H1 (cell line): ENCODE measurements at regions not wholly inside any gene's neighbourhood (a gene's known extent, or its start where the extent isn't known, plus 50 kb on each side); places are given as distances from the start of the nearest gene placed in this dataset.

ENCODE experiments used
- JUN ChIP-seq: IDR thresholded peaks from 2 replicates; pipeline ENCODE4 v1.6.1; 2011; ENCODE audit warnings: low read depth, mild to moderate bottlenecking, improper control_type of control experiment, low read length
- POLR2A ChIP-seq, 2 experiments: IDR thresholded peaks; 1 replicate in 1 of 2; 2 replicates in 1 of 2; pipeline ENCODE4 v1.6.1; 2011; ENCODE audit warnings: low read depth in 2 of 2, low read length in 2 of 2, mild to moderate bottlenecking in 2 of 2; ENCODE audit errors: control extremely low read depth in 1 of 2
- POLR2AphosphoS5 ChIP-seq: IDR thresholded peaks from 2 replicates; pipeline ENCODE4 v1.6.1; 2011; ENCODE audit warnings: low read depth, low read length
- YY1 ChIP-seq: IDR thresholded peaks from 2 replicates; pipeline ENCODE4 v1.6.1; 2011; ENCODE audit warnings: low read depth, mild to moderate bottlenecking, low read length
- TF ChIP-seq, protein P1 (sequence below): IDR thresholded peaks from 2 replicates; pipeline ENCODE4 v1.6.1; 2012; ENCODE audit warnings: inconsistent platforms
- TF ChIP-seq, protein P2 (sequence below), 3 experiments: IDR thresholded peaks; 1 replicate in 2 of 3; 2 replicates in 1 of 3; pipeline versions ENCODE4 v1.5.1 to v1.6.1; 2011; ENCODE audit warnings: low read length in 3 of 3, mild to moderate bottlenecking in 3 of 3, inconsistent platforms in 2 of 3, low read depth in 1 of 3, moderate library complexity in 1 of 3; ENCODE audit not compliant: insufficient read depth in 1 of 3; ENCODE audit errors: control extremely low read depth in 1 of 3

DNA sequence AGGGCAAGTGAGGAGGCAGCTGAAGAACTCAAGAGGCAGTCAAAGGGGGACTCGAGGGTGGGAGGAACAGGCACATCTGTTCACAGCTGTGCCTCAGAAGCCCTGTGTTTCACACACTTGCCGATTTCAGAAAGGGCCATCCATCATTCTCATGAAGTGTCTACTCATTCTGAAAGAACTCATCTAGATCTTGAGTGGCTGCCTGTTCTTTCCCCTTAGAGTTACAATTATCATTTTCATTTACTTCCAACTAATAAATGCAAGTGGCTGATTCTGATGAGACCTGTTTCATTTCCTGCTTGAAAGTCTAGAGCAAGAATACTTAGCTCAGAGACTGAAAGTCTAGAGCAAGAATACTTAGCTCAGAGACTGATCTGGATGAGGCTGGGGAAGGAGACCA lies 1145.1 kb downstream of the UQCRFS1 start:
- TF ChIP-seq, protein P1, sequence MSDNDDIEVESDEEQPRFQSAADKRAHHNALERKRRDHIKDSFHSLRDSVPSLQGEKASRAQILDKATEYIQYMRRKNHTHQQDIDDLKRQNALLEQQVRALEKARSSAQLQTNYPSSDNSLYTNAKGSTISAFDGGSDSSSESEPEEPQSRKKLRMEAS = no peak
- TF ChIP-seq, protein P2, sequence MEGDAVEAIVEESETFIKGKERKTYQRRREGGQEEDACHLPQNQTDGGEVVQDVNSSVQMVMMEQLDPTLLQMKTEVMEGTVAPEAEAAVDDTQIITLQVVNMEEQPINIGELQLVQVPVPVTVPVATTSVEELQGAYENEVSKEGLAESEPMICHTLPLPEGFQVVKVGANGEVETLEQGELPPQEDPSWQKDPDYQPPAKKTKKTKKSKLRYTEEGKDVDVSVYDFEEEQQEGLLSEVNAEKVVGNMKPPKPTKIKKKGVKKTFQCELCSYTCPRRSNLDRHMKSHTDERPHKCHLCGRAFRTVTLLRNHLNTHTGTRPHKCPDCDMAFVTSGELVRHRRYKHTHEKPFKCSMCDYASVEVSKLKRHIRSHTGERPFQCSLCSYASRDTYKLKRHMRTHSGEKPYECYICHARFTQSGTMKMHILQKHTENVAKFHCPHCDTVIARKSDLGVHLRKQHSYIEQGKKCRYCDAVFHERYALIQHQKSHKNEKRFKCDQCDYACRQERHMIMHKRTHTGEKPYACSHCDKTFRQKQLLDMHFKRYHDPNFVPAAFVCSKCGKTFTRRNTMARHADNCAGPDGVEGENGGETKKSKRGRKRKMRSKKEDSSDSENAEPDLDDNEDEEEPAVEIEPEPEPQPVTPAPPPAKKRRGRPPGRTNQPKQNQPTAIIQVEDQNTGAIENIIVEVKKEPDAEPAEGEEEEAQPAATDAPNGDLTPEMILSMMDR (IDR thresholded peaks at IDR 0.05; ENCODE audit: control extremely low read depth in 1 of 3, insufficient read depth in 1 of 3, low read depth in 1 of 3, low read length in 3 of 3) = no peak
- TF ChIP-seq POLR2AphosphoS5 (no peak), JUN (no peak), POLR2A (IDR thresholded peaks at IDR 0.05; ENCODE audit: control extremely low read depth in 1 of 2, low read depth in 2 of 2, low read length in 2 of 2) (no peak), YY1 (no peak)
